ENCODE measurements at regions not wholly inside any gene's neighbourhood (a gene's known extent, or its start where the extent isn't known, plus 50 kb on each side); places are given as distances from the start of the nearest gene placed in this dataset.
"Not testable (repeated sequence)": the region's sequence is repeated elsewhere in the genome, so short reads cannot be mapped to it uniquely, and the experiment has no call there.

DNA sequence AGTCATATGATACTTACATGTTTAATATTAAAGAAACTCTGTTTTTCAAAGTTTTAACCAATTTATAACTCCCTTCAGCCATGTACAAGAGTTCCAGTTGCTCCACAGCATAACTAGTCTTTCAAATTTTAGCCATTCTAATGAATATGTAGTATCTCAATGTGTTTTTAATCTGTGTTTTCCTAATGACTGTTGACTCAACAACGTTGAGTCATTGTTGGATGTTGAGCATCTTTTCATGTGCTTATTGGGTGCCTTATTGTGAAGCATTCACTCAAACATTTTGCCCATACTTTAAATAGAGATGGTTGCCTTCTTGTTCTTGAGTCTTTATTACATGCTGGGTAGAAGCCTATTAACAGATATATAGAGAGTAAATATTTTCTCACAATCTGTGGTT is 240.2 kb upstream of the LYPLAL1 start:
- DNase-seq (ENCODE audit: low read depth): no peak

DNA sequence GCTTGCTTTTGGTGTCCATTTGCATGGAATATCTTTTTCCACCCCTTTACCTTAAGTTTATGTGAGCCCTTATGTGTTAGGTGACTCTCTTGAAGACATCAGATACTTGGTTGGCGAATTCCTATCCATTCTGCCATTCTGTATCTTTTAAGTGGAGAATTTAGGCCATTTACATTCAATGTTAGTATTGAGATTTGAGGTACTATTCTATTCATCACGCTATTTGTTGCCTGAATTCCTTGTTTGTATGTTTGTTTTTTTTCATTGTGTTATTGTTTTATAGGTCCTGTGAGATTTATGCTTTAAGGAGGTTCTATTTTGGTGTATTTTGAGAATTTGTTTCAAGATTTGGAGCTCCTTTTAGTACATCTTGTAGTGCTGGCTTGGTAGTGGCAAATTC is 238.3 kb upstream of the LYPLAL1 start:
- not testable (repeated sequence) for DNase-seq (ENCODE audit: low read depth)

DNA sequence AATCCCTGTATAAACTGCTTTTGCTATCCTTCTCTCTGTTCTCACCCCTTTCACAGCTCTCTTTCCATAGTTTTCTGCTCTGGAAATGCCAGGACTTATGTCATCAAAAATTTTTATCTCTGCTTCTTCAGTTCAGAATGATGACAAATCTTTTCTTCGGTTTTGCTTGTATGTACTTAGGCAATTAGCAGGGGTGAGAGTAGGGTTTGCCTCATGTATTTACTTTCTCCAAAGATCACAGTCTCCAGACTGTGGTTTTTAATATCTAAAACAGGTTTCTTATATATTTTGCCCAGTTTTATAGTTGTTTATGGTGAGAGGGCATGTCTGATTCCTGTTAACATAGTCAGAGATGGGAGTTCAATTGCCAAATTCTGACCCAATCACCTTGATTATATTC is 235.4 kb upstream of the LYPLAL1 start:
- no peak for DNase-seq (ENCODE audit: low read depth)

DNA sequence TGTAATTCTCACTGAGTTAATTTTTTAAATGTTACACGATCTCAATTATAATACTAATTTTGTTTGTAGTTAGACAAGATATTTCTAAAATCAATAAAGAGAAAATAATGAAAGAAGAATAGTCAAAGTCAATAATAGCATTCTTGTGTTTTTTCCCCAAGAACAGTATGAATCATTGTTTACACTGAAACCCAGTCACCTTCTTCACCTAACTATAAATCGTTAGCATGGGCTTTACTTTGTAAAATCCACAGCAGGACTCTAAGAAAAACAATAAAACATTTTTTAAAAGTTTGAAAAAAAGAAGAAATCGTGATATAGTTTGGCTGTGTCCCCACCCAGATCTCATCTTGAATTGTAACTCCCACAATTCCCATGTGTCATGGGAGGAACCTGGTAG is 234.6 kb upstream of the LYPLAL1 start:
- no peak for DNase-seq (ENCODE audit: low read depth)

DNA sequence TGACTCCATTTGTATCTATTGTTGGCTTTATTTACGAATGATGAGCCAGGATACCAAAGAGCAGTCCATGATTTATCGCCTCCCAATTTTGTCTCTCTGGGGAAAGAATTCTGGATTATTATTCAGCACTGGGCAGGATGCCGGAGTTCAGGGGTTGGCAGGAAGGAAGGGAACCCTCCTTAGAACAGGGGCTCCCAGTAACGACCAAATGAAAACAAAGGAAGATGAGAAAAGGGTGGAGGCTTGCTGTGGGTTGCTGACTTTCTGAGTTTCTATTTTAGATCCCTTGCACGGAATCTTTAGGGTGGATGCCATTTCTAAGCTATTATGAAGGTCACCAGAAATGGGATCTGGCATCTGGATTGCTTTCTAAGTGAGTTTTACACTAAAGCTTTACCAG is 231.2 kb upstream of the LYPLAL1 start:
- no peak for DNase-seq (ENCODE audit: low read depth)

GRCh38 chr1:218943371-218943770 is 230.3 kb upstream of the LYPLAL1 start:
- DNase-seq (ENCODE audit: low read depth): no peak

- no peak for DNase-seq (ENCODE audit: low read depth)
These were observed 228.6 kb upstream of the LYPLAL1 start for GRCh38 chr1:218945050-218945449.

DNA sequence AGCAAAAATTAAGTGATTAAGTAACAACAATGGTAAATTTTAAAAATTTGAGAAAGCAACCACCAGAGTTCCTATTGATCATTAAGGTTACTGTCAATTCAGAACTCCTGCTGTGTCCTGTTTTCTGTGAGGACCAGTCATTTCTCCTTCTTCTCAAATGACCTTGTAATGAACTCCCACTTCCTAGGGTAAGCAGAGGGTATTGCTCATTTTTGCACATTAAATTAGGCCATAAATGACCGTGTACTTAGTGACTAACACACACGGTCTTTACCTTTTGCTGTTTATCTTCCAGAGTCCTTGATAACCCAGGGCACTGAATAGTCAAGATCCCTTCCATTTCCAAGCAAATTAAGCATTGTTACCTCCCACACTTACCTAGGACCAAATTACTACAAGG is 227.5 kb upstream of the LYPLAL1 start:
- DNase-seq (ENCODE audit: low read depth): no peak

DNA sequence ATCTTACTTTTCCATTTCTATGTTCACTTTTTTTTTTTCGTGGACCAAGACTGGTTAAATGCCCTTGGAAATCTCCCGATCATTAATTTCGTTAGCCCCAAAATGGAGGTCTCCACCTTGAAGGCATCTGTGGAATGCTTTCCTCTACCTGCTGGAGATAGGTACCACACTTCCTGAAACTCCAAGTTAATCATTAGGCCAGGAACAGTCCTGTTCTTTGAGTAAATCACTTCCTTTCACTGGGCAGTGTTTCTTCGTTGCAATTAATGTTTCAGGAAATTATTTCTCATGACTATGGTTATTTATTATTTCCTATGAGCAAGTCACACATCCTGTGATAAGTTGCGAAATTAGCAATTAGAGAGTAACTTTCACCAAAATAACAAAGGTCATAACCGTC is 225.2 kb upstream of the LYPLAL1 start:
- DNase-seq (ENCODE audit: low read depth): no peak

DNA sequence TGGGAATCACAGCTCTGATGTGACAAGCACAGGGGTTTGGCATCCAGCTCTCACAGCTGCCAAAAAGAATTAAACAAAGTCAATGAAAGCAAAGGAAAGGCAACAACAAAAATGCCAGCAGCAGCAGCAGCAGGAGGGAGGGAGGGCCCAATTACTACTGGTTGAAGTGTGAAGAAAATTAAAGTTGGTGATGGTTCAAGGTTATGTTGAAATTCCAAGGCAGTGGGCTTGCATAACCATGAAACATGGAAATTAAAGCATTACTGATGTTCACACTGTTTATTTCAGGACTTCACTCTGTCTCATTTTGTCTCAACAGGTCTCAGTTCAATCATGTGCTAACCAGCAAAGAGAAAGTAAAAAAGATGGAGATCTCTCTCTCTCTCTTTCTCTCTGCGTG is 220.3 kb upstream of the LYPLAL1 start:
- no peak for DNase-seq (ENCODE audit: low read depth)

DNA sequence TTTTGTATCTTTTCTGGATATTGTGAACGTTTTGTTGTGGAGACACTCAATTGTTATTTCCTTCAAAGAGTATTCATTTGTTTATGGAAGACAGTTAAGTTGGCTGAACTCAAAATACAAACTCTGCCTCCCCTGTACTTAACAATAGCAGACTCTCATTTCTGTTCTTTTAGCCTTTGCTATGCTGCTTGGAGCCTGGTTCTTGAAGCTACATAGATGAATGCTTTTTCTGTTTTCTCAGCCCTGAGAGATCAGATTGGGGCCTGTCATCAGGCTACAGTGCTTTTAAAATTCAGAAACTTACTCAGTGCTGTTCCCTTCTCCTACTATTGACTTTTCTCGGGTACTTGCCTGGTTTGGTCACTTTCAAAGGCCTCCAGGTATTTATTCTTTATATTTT is 215.7 kb upstream of the LYPLAL1 start:
- DNase-seq (ENCODE audit: low read depth): no peak

- DNase-seq (ENCODE audit: low read depth): no peak
These were observed 213.9 kb upstream of the LYPLAL1 start for GRCh38 chr1:218959784-218960183.

DNA sequence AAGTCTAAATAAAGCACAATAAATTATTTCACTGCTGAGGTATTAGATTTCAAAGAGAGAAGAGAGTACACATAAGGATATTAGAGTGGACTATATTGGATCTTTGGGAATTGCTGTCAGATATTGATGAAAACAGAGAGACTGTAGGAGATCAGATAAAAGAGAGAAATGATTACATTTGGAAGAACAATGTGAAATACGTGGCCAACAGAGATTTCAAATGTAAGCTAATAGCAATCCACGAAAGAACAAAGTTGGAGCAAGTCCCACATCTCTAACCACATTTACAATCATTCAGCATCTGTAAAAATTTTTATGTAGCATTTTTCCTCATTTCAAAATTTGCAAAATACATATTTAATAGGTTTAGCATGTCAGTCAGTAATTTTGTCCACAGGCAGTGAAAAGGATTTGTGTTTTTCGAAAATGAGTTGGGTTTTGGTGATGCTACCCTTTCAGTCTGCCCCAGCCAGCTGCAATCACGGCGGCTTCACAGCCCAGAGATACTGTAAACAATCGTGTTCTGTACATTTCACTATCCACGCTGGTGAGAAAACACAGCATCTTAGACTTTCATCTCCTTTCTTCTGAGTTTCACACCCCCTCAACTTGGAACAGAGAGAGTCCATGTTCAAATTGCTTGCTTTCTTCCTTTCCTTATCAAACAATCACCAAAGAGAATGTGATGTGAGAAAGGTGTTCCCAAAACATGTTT is 209.1 kb upstream of the LYPLAL1 start:
- DNase-seq (ENCODE audit: low read depth): peak; percentile 56

GRCh38 chr1:218965821-218966220 is 207.9 kb upstream of the LYPLAL1 start:
- no peak for DNase-seq (ENCODE audit: low read depth)

DNA sequence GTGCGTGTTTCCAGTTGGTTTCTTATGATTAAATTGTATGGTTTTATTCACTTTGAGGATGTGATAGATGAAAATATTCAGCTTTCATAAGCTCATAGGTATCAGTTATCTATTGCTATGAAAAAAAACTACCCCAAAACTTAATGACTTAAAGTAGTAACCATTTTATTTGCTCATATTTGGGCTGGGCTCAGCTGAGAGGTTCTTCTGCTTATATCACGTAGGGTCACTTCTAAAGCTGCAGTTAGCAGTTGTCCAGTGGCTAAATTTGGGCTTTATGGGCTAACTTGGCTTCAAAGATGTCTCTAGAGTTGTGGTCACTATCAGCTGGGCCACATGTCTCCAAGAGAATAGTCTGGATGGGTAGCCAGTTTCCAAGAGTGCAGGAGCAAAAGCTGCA is 206.4 kb upstream of the LYPLAL1 start:
- no peak for DNase-seq (ENCODE audit: low read depth)

DNA sequence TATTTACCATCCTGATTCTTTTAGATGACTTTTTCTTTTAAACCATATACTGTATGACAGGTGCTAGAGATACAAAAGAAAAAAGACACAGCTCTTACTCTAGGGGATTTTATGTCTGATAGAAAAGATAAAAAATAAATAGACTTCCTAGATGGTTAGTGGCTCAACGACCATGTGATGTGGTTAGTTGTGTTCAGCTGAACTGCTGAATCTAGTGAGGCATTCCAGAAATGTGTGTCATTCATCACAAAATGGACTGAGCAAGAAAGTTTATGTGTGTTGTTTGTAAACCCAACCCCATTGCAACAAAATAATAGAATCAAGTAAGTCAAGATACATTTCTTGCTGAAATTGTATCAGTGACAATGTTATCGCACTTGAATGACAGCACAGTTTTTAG is 205.8 kb upstream of the LYPLAL1 start:
- DNase-seq (ENCODE audit: low read depth): no peak

DNA sequence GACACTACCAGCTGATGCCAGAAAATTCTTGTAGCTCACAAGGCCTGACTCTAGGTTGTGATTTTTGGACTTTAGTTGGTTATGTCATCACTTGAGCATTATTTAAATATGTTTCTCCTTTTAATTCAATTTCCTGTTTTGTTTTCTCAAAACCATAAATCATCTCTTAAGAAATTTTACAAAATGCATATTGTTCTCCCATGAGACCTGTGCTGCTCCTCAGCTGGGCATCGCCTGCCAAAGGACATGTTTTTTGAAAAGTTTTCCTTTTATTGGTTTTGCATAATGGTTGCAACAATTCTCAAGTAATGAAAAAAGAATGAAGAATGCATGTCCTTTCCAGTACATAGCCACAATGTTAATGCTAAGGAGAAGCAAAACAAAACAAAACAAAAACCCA is 204.7 kb upstream of the LYPLAL1 start:
- no peak for DNase-seq (ENCODE audit: low read depth)

GRCh38 chr1:218970397-218970990 is 203.2 kb upstream of the LYPLAL1 start:
- DNase-seq (ENCODE audit: low read depth): no peak

DNA sequence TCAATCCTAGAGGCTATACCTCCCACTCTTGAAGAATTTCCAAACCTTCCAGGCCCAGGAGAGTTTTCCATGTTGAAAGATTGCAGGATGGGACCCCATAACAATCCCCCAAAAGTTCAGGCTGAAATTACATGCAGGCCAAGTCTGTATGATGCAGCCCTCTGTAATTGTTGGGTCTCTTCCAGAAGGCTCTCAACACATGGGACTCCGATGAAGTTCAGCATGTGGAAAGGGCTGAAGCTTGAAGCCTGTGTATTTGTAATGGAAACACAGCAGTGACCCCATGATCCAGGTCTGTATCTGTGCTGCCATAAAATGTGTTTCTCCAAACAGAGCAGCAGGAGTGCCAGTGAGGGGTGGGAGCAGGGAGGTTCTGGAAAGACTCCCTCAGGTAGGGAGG is 202.5 kb upstream of the LYPLAL1 start:
- DNase-seq (ENCODE audit: low read depth): peak; percentile 83

DNA sequence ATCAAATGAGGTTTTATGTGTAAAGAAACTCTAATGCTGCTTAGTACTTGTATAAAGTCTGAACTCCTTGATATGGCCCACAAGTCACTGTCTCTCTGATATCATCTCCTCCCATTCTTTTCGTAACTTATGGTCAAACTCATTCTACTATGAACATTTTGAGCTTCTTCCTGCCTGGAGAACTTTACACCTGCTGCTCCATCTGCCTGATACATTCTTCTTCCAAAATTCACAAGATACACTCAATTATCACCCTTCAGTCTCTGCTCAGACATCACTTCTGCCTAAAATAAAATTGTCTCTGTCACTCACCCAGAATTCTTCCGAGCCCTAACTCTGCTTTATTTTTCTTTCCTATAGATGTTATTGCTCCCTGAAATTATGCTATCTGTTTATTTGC is 192.8 kb upstream of the LYPLAL1 start:
- DNase-seq (ENCODE audit: low read depth): no peak

DNA sequence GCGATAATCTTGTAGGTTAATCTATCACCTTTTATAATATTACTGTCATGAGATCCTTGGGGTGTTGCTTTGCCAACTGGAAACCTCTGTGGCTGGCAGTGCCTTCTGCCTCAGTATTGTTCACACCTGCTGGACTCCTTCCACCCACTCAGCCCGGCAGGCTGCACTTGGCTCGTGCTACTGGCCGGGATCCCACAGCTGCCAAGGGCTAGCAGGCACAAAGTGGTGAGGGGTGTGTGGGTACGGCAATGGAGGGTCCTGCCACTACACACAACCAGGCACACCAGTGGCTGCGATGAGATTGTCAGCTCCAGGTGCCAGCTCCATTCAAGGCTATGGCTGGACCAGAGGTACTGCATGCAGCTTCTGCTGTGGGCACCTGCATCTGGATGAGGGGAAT is 191.2 kb upstream of the LYPLAL1 start:
- DNase-seq (ENCODE audit: low read depth): no peak

DNA sequence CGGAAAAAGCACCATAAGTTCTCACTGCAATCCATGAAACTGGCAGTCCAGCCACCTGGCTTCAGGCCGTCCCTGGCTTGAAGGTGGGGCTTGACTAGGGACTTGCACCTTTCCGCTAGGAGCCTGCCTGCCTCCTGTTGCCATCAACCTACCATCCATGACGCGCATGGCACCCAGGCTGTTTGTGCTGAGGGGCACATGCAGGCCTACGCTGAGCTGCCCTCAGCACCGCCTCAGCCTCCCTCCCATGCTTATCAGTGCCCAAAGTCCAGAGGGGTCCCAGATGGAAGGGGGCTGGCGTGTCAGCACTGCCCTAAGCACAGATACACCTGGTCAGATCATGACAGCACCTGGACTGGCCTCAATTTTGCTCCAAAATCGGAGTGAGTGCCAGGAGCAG is 190.2 kb upstream of the LYPLAL1 start:
- DNase-seq (ENCODE audit: low read depth): no peak

GRCh38 chr1:218983848-218984247 is 189.8 kb upstream of the LYPLAL1 start:
- no peak for DNase-seq (ENCODE audit: low read depth)

DNA sequence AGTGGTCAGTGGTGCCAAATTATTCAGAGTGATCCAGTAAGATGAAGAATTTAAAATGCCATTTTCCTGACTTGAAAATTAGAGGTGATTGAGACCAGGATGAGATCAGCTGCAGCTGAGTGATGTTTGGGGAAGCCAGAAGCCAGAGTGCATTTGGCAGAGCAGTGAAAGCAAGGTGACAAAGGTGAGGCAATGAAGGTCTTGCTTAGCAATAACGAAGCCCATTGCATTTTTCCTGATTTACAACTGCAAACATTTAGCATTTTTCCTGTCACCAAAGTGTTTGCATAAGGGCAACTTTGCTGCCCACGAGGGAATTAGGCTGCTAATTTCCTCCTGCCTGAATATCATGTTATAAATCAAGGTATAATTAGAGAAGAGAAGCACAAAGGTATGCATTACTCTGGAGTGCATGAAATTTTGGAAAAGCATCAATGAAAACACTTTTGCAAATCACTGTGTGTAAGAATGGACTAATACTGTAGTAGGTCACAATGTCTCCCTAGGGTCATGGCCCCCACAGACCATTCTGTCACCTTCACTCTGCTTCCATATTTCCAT is 188.2 kb upstream of the LYPLAL1 start:
- no peak for DNase-seq (ENCODE audit: low read depth)
